ENCODE measurements at regions not wholly inside any gene's neighbourhood (a gene's known extent, or its start where the extent isn't known, plus 50 kb on each side); places are given as distances from the start of the nearest gene placed in this dataset.

GRCh38 chr3:76976996-76977395, 62.9 kb upstream of the ROBO2 start:
- no peaks in the 10 kb centered on the region for H3K4me1 Mint-ChIP-seq (ENCODE audit: low read depth)
- DNase-seq (ENCODE audit: low spot score), result no peak
- no peak overlapping the region for H3K27ac Mint-ChIP-seq
- no peaks in the 10 kb centered on the region for H3K36me3 Mint-ChIP-seq (ENCODE audit: low read depth)
- no peak overlapping the region for H3K4me3 Mint-ChIP-seq (ENCODE audit: low read depth)
- peaks cover 8% of the 10 kb centered on the region for H3K9me3 Mint-ChIP-seq
- H3K27me3 Mint-ChIP-seq (ENCODE audit: low read depth), result no peaks in the 10 kb centered on the region
- intact Hi-C loops (cut with micrococcal nuclease), result no loop called here

GRCh38 chr3:76985645-76986044, 54.3 kb upstream of the ROBO2 start:
- H3K4me1 Mint-ChIP-seq (ENCODE audit: low read depth), result no peaks in the 10 kb centered on the region
- H3K36me3 Mint-ChIP-seq (ENCODE audit: low read depth), result no peaks in the 10 kb centered on the region
- no peaks in the 10 kb centered on the region for H3K27me3 Mint-ChIP-seq (ENCODE audit: low read depth)
- no peak overlapping the region for H3K27ac Mint-ChIP-seq
- intact Hi-C loops (cut with micrococcal nuclease), result no loop called here
- no peak overlapping the region for H3K4me3 Mint-ChIP-seq (ENCODE audit: low read depth)
- no peak for DNase-seq (ENCODE audit: low spot score)
- no peaks in the 10 kb centered on the region for H3K9me3 Mint-ChIP-seq

- H3K9me3 Mint-ChIP-seq, result peaks cover 6% of the 10 kb centered on the region
- H3K4me1 Mint-ChIP-seq (ENCODE audit: low read depth), result no peaks in the 10 kb centered on the region
- H3K36me3 Mint-ChIP-seq (ENCODE audit: low read depth), result no peaks in the 10 kb centered on the region
- no peak overlapping the region for H3K4me3 Mint-ChIP-seq (ENCODE audit: low read depth)
- no peaks in the 10 kb centered on the region for H3K27me3 Mint-ChIP-seq (ENCODE audit: low read depth)
- intact Hi-C loops (cut with micrococcal nuclease), result no loop called here
- no peak for DNase-seq (ENCODE audit: low spot score)
- no peak overlapping the region for H3K27ac Mint-ChIP-seq
Observed at GRCh38 chr3:76986876-76987474, 52.9 kb upstream of the ROBO2 start.
